ENCODE measurements at regions not wholly inside any gene's neighbourhood (a gene's known extent, or its start where the extent isn't known, plus 50 kb on each side); places are given as distances from the start of the nearest gene placed in this dataset.

GRCh38 chr21:18954441-18954844 is 550.9 kb upstream of the TMPRSS15 start:
- DNase-seq (ENCODE audit: low spot score) = no peak

DNA sequence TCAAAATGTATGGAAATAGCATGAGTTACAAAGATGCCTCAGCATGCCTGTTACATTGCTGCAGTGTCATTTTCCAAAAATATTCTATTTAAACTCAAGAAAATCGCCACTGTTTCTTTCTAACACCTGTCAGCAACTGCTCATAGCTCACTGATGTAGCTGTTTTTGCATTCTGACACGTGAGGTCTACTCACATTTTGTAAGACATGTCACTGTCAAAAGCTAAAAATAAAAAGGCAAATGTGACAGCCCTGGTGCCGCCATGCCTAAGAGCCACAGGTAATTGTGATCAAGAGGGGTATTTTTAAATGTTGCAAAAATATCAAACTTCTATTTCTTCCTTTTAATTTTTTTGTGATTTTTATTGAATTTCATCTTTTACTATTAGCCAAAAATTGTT is 556.2 kb upstream of the TMPRSS15 start:
- no peak for DNase-seq (ENCODE audit: low spot score)

GRCh38 chr21:18960306-18960705 is 556.7 kb upstream of the TMPRSS15 start:
- DNase-seq (ENCODE audit: low spot score) = no peak

GRCh38 chr21:18970416-18970815 is 566.8 kb upstream of the TMPRSS15 start:
- DNase-seq (ENCODE audit: low spot score) = no peak

- no peak for DNase-seq (ENCODE audit: low spot score)
These were observed 567.4 kb upstream of the TMPRSS15 start for GRCh38 chr21:18970941-18971340.

DNA sequence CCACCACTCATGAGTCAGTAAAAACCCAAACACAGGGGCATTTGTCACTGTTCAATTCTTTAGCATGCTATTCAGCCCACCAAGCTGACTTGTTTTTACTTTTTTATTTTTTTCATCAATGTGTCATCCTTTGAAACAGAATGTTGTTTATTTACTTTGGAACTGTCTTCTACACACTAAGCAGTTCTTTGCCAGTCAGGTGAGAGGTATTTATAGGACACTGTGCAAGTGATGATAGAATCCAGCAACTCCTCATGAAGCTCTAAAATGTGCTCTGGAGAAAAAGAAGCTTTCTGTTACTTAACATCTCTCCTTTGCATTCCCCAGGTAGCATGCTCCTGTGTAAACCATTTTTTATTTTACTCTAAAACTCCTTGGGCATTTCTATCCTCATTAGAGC is 582.0 kb upstream of the TMPRSS15 start:
- DNase-seq (ENCODE audit: low spot score) = no peak

- no peak for DNase-seq (ENCODE audit: low spot score)
These were observed 582.6 kb upstream of the TMPRSS15 start for GRCh38 chr21:18986197-18986596.

DNA sequence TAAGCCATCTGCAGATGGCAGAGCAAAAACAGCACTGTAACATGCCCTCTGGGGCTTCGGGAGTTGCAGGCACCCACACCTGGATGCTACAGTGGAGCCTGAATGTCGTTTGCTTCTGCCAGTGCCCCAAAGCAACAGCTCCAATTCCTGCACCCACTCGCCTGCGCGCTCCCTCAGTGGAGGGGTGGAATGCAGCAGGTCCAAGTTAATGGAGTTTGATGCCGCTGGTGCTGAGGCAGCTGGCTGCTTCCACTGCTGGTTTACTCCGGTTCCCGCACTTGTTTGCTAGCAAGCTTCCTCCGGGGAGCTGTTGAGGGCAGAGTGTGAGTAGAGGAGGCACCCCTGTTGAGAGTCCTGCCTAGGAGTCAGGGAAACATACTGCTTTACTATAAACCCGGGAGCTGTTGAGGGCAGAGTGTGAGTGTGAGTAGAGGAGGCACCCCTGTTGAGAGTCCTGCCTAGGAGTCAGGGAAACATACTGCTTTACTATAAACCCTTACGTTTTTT is 584.0 kb upstream of the TMPRSS15 start:
- no peak for DNase-seq (ENCODE audit: low spot score)

DNA sequence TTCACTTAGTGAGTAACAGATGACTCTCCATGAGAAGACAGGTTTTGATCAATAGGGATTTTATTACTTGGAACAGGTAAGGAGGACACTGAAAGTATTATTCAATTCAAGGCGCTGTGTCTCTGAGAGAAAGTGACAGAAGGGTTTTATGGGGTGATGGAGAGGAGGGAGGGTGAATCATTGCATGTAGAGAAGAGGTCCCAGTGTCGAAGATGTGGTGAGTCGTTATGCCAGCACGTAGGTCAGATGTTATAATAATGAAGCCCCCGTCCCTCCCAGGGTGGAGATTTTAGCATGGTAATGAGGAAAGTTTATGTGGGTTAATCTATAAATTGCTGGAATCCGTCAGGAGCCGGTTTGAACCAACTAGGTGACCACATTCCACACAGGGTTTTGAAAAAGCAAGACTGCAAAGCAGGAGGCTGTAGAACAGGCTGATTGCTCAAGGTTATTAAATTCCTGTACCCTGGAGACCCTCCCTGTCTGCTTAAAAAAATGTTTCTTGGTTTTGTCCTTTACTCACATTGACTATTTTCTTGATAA is 586.4 kb upstream of the TMPRSS15 start:
- no peak for DNase-seq (ENCODE audit: low spot score)

- DNase-seq (ENCODE audit: low spot score) = no peak
These were observed 588.3 kb upstream of the TMPRSS15 start for GRCh38 chr21:18991846-18992245.

DNA sequence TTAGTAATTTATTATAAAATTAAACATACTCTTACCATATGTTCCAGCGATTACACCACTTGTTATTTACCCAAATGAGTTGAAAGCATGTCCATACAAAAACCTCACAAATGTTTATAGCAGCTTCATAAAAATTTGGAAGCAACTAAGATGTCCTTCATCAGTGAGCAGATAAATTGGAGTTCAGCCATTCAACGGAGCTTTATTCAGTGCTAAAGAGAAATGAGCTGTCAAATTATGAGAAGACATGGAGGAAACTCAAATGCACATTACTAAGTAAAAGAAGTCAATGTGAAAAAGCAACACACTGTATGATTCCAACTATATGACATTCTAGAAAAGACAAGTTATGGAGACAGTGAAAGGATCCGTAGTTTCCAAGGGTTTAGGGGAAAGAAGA is 606.7 kb upstream of the TMPRSS15 start:
- no peak for DNase-seq (ENCODE audit: low spot score)

DNA sequence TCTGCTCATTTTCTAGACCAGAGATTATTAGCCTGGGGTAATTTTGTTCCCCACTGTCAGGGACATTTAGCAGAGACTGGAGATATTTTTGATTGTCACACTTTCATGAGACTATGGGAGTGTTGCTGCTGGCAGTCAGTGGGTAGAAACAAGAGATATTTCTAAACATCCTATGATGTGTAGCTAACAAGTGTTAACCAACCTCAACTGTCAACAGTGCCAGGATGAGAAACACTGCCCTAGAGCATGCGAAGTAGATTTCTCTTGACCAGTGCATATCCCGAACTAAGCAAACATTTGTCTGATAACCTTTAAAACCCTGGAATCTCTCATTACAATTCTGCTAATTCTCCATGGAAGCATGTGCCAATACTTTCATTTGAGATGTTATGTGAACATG is 607.4 kb upstream of the TMPRSS15 start:
- DNase-seq (ENCODE audit: low spot score) = no peak

DNA sequence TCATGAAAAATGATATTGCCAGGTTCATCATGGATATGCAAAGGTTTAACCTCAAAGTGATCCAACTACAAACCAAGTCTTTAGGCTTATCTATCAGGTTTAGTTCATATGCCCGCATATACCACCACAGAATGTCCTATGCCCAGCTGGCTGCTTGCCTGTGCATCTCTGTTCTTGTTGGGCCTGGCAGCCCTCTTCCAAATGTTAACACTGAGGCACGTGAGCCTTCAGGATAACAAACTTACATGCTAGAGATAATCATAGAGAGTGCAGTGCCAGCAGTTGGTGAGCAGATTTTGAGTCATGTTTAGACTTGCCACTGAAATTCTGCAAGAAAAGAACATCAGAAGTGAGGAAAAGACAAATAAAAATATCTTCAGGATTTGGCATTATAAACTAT is 607.9 kb upstream of the TMPRSS15 start:
- DNase-seq (ENCODE audit: low spot score) = no peak

DNA sequence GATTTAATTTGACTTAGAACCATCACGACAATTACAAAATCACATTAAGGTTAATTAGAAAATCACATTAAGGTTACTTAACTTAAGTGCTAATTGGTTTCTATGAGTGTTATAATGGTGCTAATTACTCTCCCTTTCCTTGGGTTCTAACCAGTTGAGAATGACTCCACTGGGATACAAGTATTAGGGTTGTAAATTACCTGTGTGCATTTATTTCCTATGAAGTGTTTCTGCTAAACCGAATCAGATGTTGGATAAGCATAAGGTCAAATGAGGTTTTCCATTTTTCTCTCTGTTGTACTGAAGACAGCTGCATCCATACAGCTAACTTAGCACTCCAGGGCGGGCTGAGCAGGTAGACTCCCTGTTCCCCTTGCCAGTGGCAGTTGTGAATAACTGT is 610.3 kb upstream of the TMPRSS15 start:
- no peak for DNase-seq (ENCODE audit: low spot score)

GRCh38 chr21:19018529-19018928 is 614.9 kb upstream of the TMPRSS15 start:
- no peak for DNase-seq (ENCODE audit: low spot score)

DNA sequence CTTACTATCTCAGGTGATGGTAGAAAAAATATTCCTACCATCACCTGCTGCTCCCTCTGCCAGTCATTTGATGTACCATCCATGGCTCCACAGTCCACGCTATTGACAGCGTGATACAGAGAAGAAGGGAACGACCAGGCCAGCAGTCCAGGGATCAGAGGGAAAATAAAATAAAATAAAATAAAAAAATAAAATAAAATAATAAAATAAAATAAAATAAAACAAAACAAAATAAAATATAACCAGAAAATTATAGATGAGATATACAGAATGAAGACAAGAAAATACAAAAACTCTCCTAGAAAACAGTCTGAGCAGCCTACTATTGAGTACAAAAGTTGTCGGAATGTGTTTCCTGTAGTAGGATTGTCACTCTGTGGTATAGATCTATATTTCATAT is 619.4 kb upstream of the TMPRSS15 start:
- DNase-seq (ENCODE audit: low spot score) = no peak

GRCh38 chr21:19026911-19027310 is 623.3 kb upstream of the TMPRSS15 start:
- DNase-seq (ENCODE audit: low spot score) = no peak

DNA sequence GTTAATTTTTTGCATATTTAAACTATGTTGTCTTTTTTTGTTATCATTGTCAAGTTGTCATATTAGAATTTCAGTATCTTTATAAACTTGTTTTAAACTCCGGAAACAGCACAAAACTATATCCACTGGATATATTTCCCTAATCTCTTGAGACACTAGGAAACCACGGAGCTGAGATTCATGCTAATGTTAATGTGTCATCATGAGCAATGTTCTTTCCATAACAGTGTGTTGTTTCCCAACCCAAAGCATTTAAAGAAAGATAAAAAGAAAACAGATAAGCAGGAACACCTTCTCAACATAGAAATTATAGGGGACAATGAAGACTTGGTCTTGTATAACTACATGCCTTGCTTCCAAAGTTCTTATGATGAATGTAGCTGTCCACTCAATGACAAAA is 626.2 kb upstream of the TMPRSS15 start:
- no peak for DNase-seq (ENCODE audit: low spot score)

DNA sequence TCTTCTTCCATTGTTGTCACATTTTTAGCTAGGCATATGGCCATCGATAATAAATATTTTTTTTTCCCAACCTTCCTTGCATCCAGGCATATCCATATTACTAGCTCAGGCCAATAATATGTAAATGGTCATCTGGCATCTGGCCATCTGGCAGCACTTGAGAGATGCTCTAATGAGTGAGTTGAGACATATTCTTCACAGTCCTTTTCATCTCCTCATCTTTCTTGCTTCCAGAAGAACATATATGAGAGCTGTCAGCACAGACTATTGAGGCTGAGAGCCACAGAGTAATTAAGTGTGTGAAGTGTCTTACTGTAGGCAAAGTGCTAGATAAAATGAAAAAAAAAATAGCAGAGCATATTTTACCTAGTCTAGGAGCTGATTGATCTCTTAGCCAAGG is 628.4 kb upstream of the TMPRSS15 start:
- DNase-seq (ENCODE audit: low spot score) = no peak

GRCh38 chr21:19034041-19034440 is 630.5 kb upstream of the TMPRSS15 start:
- DNase-seq (ENCODE audit: low spot score) = no peak

DNA sequence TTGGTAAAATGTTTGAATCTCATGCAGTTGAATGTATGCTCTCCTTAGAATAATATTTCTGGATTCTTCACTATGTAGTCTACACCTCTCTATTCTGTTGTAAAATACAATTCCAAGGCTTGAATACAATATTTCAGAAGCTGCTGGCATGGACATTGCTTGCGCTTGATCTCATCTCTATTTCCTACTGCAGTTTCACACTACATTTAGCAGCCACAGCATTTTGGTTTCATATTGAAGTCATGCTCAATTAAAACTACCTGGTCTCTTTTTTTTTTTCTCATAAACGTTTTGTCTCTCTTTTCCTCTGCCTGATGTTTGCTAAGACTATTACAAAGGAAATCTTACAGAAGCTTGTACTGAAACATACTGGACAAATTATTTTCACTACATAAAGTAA is 631.0 kb upstream of the TMPRSS15 start:
- no peak for DNase-seq (ENCODE audit: low spot score)

- DNase-seq (ENCODE audit: low spot score) = no peak
These were observed 642.3 kb upstream of the TMPRSS15 start for GRCh38 chr21:19045876-19046275.

DNA sequence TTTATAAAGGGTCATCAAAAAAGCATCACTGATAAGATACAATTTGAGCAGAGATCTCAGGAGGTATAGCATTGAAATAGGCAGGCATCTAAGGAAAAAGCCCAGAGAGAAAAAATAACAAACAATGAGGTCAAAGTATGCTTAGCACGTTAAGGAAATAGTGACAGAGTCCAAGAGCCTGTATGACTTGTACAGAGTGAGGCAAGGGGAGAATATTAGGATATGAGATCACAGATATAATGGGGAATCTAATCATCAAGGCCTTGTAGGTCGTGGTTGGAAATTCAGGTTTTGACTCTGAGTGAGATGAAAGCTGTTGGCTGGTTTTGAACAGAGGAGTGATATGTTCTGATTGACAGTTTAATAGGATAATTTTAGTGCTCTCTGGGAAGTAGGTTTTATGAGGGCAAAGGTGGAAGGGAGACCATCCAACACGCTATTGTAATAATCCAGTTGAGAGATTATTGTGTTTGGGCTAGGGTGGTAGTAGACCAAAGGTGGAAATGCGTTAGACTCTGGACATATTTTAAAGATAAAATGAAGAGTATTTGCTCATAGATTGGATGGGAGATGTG is 644.6 kb upstream of the TMPRSS15 start:
- DNase-seq (ENCODE audit: low spot score) = no peak

- no peak for DNase-seq (ENCODE audit: low spot score)
These were observed 646.0 kb upstream of the TMPRSS15 start for GRCh38 chr21:19049567-19049966.

Measured in HuH-7.5 (cell line).